ENCODE measurements at regions not wholly inside any gene's neighbourhood (a gene's known extent, or its start where the extent isn't known, plus 50 kb on each side); places are given as distances from the start of the nearest gene placed in this dataset.
"Not testable (repeated sequence)": the region's sequence is repeated elsewhere in the genome, so short reads cannot be mapped to it uniquely, and the experiment has no call there.

GRCh38 chr3:69480986-69481385, 95.1 kb upstream of the FRMD4B start:
- not testable (repeated sequence) for DNase-seq

GRCh38 chr3:69474186-69474585, 88.3 kb upstream of the FRMD4B start:
- DNase-seq: no peak

- no peak for DNase-seq
These were observed 86.2 kb upstream of the FRMD4B start for GRCh38 chr3:69472093-69472492.

- no peak for DNase-seq
These were observed 77.6 kb upstream of the FRMD4B start for GRCh38 chr3:69463531-69463930.

- no peak for DNase-seq
These were observed 76.9 kb upstream of the FRMD4B start for GRCh38 chr3:69462826-69463100.

GRCh38 chr3:69462022-69462825, 76.3 kb upstream of the FRMD4B start:
- DNase-seq: no peak

GRCh38 chr3:69460034-69460433, 74.1 kb upstream of the FRMD4B start:
- no peak for DNase-seq

GRCh38 chr3:69458803-69459365, 73.0 kb upstream of the FRMD4B start:
- DNase-seq: no peak

GRCh38 chr3:69456631-69457030, 70.7 kb upstream of the FRMD4B start:
- no peak for DNase-seq

GRCh38 chr3:69454204-69454787, 68.4 kb upstream of the FRMD4B start:
- DNase-seq: no peak

- no peak for DNase-seq
These were observed 66.4 kb upstream of the FRMD4B start for GRCh38 chr3:69452295-69452694.

- no peak for DNase-seq
These were observed 65.7 kb upstream of the FRMD4B start for GRCh38 chr3:69451594-69451993.

- no peak for DNase-seq
These were observed 63.0 kb upstream of the FRMD4B start for GRCh38 chr3:69448877-69449276.

GRCh38 chr3:69446402-69447072, 60.6 kb upstream of the FRMD4B start:
- DNase-seq: no peak

- no peak for DNase-seq
These were observed 59.6 kb upstream of the FRMD4B start for GRCh38 chr3:69445498-69445897.

GRCh38 chr3:69445024-69445423, 59.1 kb upstream of the FRMD4B start:
- DNase-seq: no peak

- no peak for DNase-seq
These were observed 57.6 kb upstream of the FRMD4B start for GRCh38 chr3:69443457-69443920.

GRCh38 chr3:69442771-69443311, 57.0 kb upstream of the FRMD4B start:
- no peak for DNase-seq

GRCh38 chr3:69441732-69442131, 55.8 kb upstream of the FRMD4B start:
- no peak for DNase-seq

- no peak for DNase-seq
These were observed 55.2 kb upstream of the FRMD4B start for GRCh38 chr3:69441040-69441439.

GRCh38 chr3:69439643-69440270, 53.9 kb upstream of the FRMD4B start:
- no peak for DNase-seq

GRCh38 chr3:69438476-69438875, 52.6 kb upstream of the FRMD4B start:
- no peak for DNase-seq

Data from T1000 (cell line).